Lower leg skin (tissue), 3 donors: ENCODE measurements at regions not wholly inside any gene's neighbourhood (a gene's known extent, or its start where the extent isn't known, plus 50 kb on each side); places are given as distances from the start of the nearest gene placed in this dataset.

Source experiments
- CTCF ChIP-seq, 3 donors: fragments of 450-650 bp; IDR thresholded peaks; one replicate each; pipeline ENCODE4 v1.5.1; 2016; ENCODE audit warnings: antibody characterized with exemption in 3 of 3, mild to moderate bottlenecking in 3 of 3, moderate library complexity in 2 of 3
- POLR2A ChIP-seq, 2 donors: fragments of 450-650 bp; IDR thresholded peaks; one replicate each; pipeline ENCODE4 v1.6.1; 2016 to 2017; ENCODE audit warnings: antibody characterized with exemption in 2 of 2, mild to moderate bottlenecking in 1 of 2, moderate library complexity in 1 of 2

- no peak for TF ChIP-seq POLR2A (IDR thresholded peaks at IDR 0.05)
- no peak for TF ChIP-seq CTCF (IDR thresholded peaks at IDR 0.05)
These were observed 194.0 kb upstream of the ARHGAP24 start for GRCh38 chr4:85280963-85281362.
